H1 (cell line): ENCODE measurements at regions not wholly inside any gene's neighbourhood (a gene's known extent, or its start where the extent isn't known, plus 50 kb on each side); places are given as distances from the start of the nearest gene placed in this dataset.
A peak's percentile ranks its signal among the peaks of the same experiment; 100 is the strongest.
"Not testable (repeated sequence)": the region's sequence is repeated elsewhere in the genome, so short reads cannot be mapped to it uniquely, and the experiment has no call there.

Experiments used
- CTCF ChIA-PET: fragments of 300-600 bp; sonication (Branson Sonifier 250); formaldehyde crosslinking; loops from one replicate; lab custom pipeline; 2021; ENCODE audit not compliant: partially characterized antibody; lab: Charles Lee
- POLR2A ChIA-PET: fragments of 300-600 bp; sonication (Branson Sonifier 250); formaldehyde crosslinking; loops from one replicate; lab custom pipeline; 2021; ENCODE audit warnings: inconsistent platforms; ENCODE audit not compliant: partially characterized antibody; lab: Charles Lee
- DNase-seq, 2 experiments: peaks; one replicate each; pipeline versions ENCODE4 v3.0.0 to v3.0.0-alpha.2; 2010 to 2022; ENCODE audit warnings: low spot score in 2 of 2, low read depth in 1 of 2, mixed read lengths in 1 of 2
- FAIRE-seq: peaks from 2 replicates; lab custom pipeline; 2011; peaks lifted over from hg19 to GRCh38; lab: Jason Lieb, UNC
- H2AFZ ChIP-seq: 2 replicates; pipeline ENCODE4 v1.8.1; 2012; ENCODE audit warnings: low read length, inconsistent platforms
- H2AK5ac ChIP-seq: 2 replicates; pipeline ENCODE4 v1.6.1; 2013; ENCODE audit warnings: low read depth, low read length
- H2BK120ac ChIP-seq: replicated peaks from 2 replicates; pipeline ENCODE3; 2013; ENCODE audit warnings: low read depth, low read length, inconsistent platforms
- H2BK12ac ChIP-seq: 2 replicates; pipeline ENCODE4 v1.6.1; 2013; ENCODE audit warnings: low read depth, low read length
- H2BK15ac ChIP-seq: 2 replicates; pipeline ENCODE4 v1.6.1; 2013; ENCODE audit warnings: low read length
- H2BK20ac ChIP-seq: 2 replicates; pipeline ENCODE4 v1.6.1; 2013; ENCODE audit warnings: low read length
- H2BK5ac ChIP-seq: 2 replicates; pipeline ENCODE4 v1.6.1; 2013; ENCODE audit warnings: low read depth, low read length
- H3K14ac ChIP-seq: 2 replicates; pipeline ENCODE4 v1.6.1; 2013; ENCODE audit warnings: inconsistent platforms; ENCODE audit not compliant: insufficient read length
- H3K18ac ChIP-seq: 2 replicates; pipeline ENCODE4 v1.6.1; 2013; ENCODE audit warnings: low read length; ENCODE audit errors: extremely low read depth
- H3K23ac ChIP-seq: 2 replicates; pipeline ENCODE4 v1.6.1; 2013; ENCODE audit warnings: inconsistent platforms; ENCODE audit not compliant: insufficient read length
- H3K23me2 ChIP-seq: 2 replicates; pipeline ENCODE4 v1.6.1; 2013; ENCODE audit warnings: low read depth, low read length
- H3K27ac ChIP-seq: 2 replicates; pipeline ENCODE4 v1.6.1; 2011; ENCODE audit warnings: low read depth, low read length, inconsistent platforms
- H3K27me3 ChIP-seq, 4 experiments: replicated peaks in 1 of 4; 1 replicate in 1 of 4; 2 replicates in 3 of 4; pipeline versions ENCODE4 v1.6.1 to v1.8.1; 2011 to 2013; ENCODE audit warnings: low read length in 3 of 4, mild to moderate bottlenecking in 3 of 4, inconsistent platforms in 2 of 4, mixed read lengths in 2 of 4, moderate library complexity in 1 of 4; ENCODE audit not compliant: control insufficient read depth in 3 of 4, insufficient read depth in 3 of 4; ENCODE audit errors: extremely low read depth in 1 of 4
- H3K36me3 ChIP-seq, 4 experiments: 2 replicates each; pipeline versions ENCODE4 v1.6.1 to v1.8.1; 2011 to 2013; ENCODE audit warnings: mild to moderate bottlenecking in 4 of 4, low read length in 3 of 4, moderate library complexity in 2 of 4, control low read depth in 1 of 4, inconsistent platforms in 1 of 4; ENCODE audit not compliant: insufficient read depth in 4 of 4, control insufficient read depth in 2 of 4
- H3K4ac ChIP-seq: replicated peaks from 2 replicates; pipeline ENCODE3; 2013; ENCODE audit warnings: low read length, low read depth, mixed read lengths, inconsistent platforms; ENCODE audit not compliant: insufficient read length
- H3K4me1 ChIP-seq, 4 experiments: replicated peaks in 1 of 4; 1 replicate in 1 of 4; 2 replicates in 3 of 4; pipeline versions ENCODE4 v1.6.1 to v1.8.1; 2011 to 2013; ENCODE audit warnings: low read length in 3 of 4, inconsistent platforms in 2 of 4, mixed read lengths in 1 of 4; ENCODE audit not compliant: insufficient read depth in 4 of 4, control insufficient read depth in 3 of 4
- H3K4me2 ChIP-seq, 2 experiments: 2 replicates each; pipeline versions ENCODE4 v1.6.1 to v1.8.1; 2011 to 2013; ENCODE audit warnings: low read depth in 2 of 2, low read length in 2 of 2, control low read depth in 1 of 2, inconsistent platforms in 1 of 2, mild to moderate bottlenecking in 1 of 2; ENCODE audit not compliant: insufficient read depth in 1 of 2
- H3K4me3 ChIP-seq, 4 experiments: fragments of 200-600, 300-600 bp in 1 of 4; sonication (generic), shearing (Covaris generic), sonication (Bioruptor Twin) in 1 of 4; 2 replicates each; pipeline versions ENCODE4 v1.5.1 to v1.8.1; 2011 to 2016; ENCODE audit warnings: low read length in 4 of 4, low read depth in 3 of 4, control low read depth in 2 of 4, inconsistent platforms in 2 of 4, mild to moderate bottlenecking in 2 of 4, mixed read lengths in 1 of 4, moderate library complexity in 1 of 4; ENCODE audit not compliant: insufficient read depth in 2 of 4; ENCODE audit errors: extremely low read depth in 1 of 4
- H3K56ac ChIP-seq: replicated peaks from 2 replicates; pipeline ENCODE3; 2013; ENCODE audit warnings: low read depth, mild to moderate bottlenecking, mixed read lengths, low read length, inconsistent platforms; ENCODE audit not compliant: insufficient read length
- H3K79me1 ChIP-seq: 2 replicates; pipeline ENCODE4 v1.6.1; 2013; ENCODE audit warnings: low read depth, low read length, control low read depth
- H3K79me2 ChIP-seq, 2 experiments: 2 replicates each; pipeline versions ENCODE4 v1.6.1 to v1.8.1; 2012 to 2013; ENCODE audit warnings: low read length in 2 of 2, mild to moderate bottlenecking in 2 of 2, inconsistent platforms in 1 of 2; ENCODE audit not compliant: insufficient read depth in 2 of 2, control insufficient read depth in 1 of 2
- H3K9ac ChIP-seq, 4 experiments: replicated peaks in 1 of 4; 1 replicate in 1 of 4; 2 replicates in 3 of 4; pipeline versions ENCODE4 v1.6.1 to v1.8.1; 2011 to 2013; ENCODE audit warnings: low read depth in 3 of 4, low read length in 3 of 4, control low read depth in 2 of 4, mild to moderate bottlenecking in 2 of 4, moderate library complexity in 2 of 4, inconsistent platforms in 1 of 4; ENCODE audit errors: extremely low read depth in 1 of 4
- H3K9me3 ChIP-seq, 2 experiments: 2 replicates each; pipeline versions ENCODE4 v1.6.1 to v1.8.1; 2012 to 2013; ENCODE audit warnings: mild to moderate bottlenecking in 2 of 2, moderate library complexity in 2 of 2, control low read depth in 1 of 2, inconsistent platforms in 1 of 2, low read depth in 1 of 2, low read length in 1 of 2, mixed read lengths in 1 of 2; ENCODE audit not compliant: insufficient read depth in 2 of 2
- H4K20me1 ChIP-seq, 2 experiments: replicated peaks in 1 of 2; 2 replicates each; pipeline versions ENCODE3 to v1.8.1; 2011 to 2013; ENCODE audit warnings: inconsistent platforms in 2 of 2, low read length in 2 of 2, mild to moderate bottlenecking in 1 of 2; ENCODE audit not compliant: insufficient read depth in 2 of 2, control insufficient read depth in 1 of 2
- H4K5ac ChIP-seq: 2 replicates; pipeline ENCODE4 v1.6.1; 2013; ENCODE audit warnings: low read length, low read depth, mixed read lengths, inconsistent platforms; ENCODE audit not compliant: insufficient read length
- H4K8ac ChIP-seq: 2 replicates; pipeline ENCODE4 v1.8.0; 2013; ENCODE audit warnings: mild to moderate bottlenecking, moderate library complexity, low read length, inconsistent platforms; ENCODE audit not compliant: insufficient read depth; ENCODE audit errors: extremely low read depth
- H4K91ac ChIP-seq: replicated peaks from 2 replicates; pipeline ENCODE3; 2013; ENCODE audit warnings: low read length, mixed read lengths, inconsistent platforms; ENCODE audit not compliant: insufficient read length
- RAD21 ChIP-seq, 2 experiments: IDR thresholded peaks in 1 of 2; conservative IDR thresholded peaks in 1 of 2; 2 replicates each; pipeline ENCODE4 v1.6.1; 2011; ENCODE audit warnings: low read depth in 2 of 2, low read length in 2 of 2, improper control_type of control experiment in 1 of 2, inconsistent platforms in 1 of 2, mild to moderate bottlenecking in 1 of 2, moderate library complexity in 1 of 2
- WGBS, 2 experiments: shearing (Covaris generic) in 1 of 2; methylation state at CpG; one replicate each; pipeline versions ENCODE4 v1.1.6 to v1.1.7; 2013 to 2015; ENCODE audit warnings: low lambda C conversion rate in 2 of 2, mixed read lengths in 2 of 2, inconsistent platforms in 1 of 2, low coverage in 1 of 2, missing lambda C conversion rate in 1 of 2; ENCODE audit not compliant: insufficient replicate concordance in 2 of 2, insufficient coverage in 1 of 2, insufficient read length in 1 of 2; ENCODE audit errors: extremely low coverage in 1 of 2, missing lambda C conversion rate in 1 of 2; 5-methylcytosine and 5-hydroxymethylcytosine counted together

GRCh38 chr7:32765649-32766251 lies 125.8 kb downstream of the KBTBD2 start:
- FAIRE-seq, H2AK5ac ChIP-seq, H3K4me3 ChIP-seq, H3K56ac ChIP-seq, H2BK5ac ChIP-seq, H4K91ac ChIP-seq: not testable (repeated sequence)
- peak in 1 of 2 experiments; percentile 26; a peak in 2 of 4 replicates for TF ChIP-seq RAD21 (IDR thresholded peaks at IDR 0.05 in 1 of 2, conservative IDR thresholded peaks at IDR 0.05 in 1 of 2; ENCODE audit: low read depth in 2 of 2, low read length in 2 of 2)
- TF ChIP-seq, all 59 proteins: peak for 1; not testable (repeated sequence) for 58
- H3K9me3 ChIP-seq, H3K4me1 ChIP-seq, H3K9ac ChIP-seq, H4K20me1 ChIP-seq, H3K18ac ChIP-seq, H4K8ac ChIP-seq, H3K23me2 ChIP-seq, DNase-seq, H3K27ac ChIP-seq, H2BK15ac ChIP-seq, H3K79me1 ChIP-seq, H3K4ac ChIP-seq, H3K23ac ChIP-seq, H4K5ac ChIP-seq, H3K79me2 ChIP-seq, H2BK120ac ChIP-seq, H2BK12ac ChIP-seq, H3K4me2 ChIP-seq, H2BK20ac ChIP-seq, POLR2A ChIA-PET, H3K36me3 ChIP-seq, H3K14ac ChIP-seq, H2AFZ ChIP-seq: not testable (repeated sequence)
- H3K27me3 ChIP-seq: peaks cover 16 to 28% (median 26%) of the 10 kb centered on the region in 4 experiments
- WGBS, 2 experiments: 51% methylated on average over 4 of the region's 4 CpGs; no CpG with 5 or more reads in 1 of the 2 experiments
- CTCF ChIA-PET: interaction anchor here (0.8 to 0.9 kb wide), 4 partner anchors 19 to 478 kb away, joined by 3 to 5 read pairs (median 3); no protein-coding TSS in a partner anchor
